ENCODE measurements at regions not wholly inside any gene's neighbourhood (a gene's known extent, or its start where the extent isn't known, plus 50 kb on each side); places are given as distances from the start of the nearest gene placed in this dataset.

- TF ChIP-seq, protein P1, sequence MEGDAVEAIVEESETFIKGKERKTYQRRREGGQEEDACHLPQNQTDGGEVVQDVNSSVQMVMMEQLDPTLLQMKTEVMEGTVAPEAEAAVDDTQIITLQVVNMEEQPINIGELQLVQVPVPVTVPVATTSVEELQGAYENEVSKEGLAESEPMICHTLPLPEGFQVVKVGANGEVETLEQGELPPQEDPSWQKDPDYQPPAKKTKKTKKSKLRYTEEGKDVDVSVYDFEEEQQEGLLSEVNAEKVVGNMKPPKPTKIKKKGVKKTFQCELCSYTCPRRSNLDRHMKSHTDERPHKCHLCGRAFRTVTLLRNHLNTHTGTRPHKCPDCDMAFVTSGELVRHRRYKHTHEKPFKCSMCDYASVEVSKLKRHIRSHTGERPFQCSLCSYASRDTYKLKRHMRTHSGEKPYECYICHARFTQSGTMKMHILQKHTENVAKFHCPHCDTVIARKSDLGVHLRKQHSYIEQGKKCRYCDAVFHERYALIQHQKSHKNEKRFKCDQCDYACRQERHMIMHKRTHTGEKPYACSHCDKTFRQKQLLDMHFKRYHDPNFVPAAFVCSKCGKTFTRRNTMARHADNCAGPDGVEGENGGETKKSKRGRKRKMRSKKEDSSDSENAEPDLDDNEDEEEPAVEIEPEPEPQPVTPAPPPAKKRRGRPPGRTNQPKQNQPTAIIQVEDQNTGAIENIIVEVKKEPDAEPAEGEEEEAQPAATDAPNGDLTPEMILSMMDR (conservative IDR thresholded peaks at IDR 0.05; ENCODE audit: low read depth, low read length), result no peak
- no peak for TF ChIP-seq EZH2 (IDR thresholded peaks at IDR 0.05; ENCODE audit: low read length, unreplicated experiment)
Observed at GRCh38 chr5:153135411-153135810, 355.1 kb upstream of the GRIA1 start.
